GM12878 (cell line): ENCODE measurements at regions not wholly inside any gene's neighbourhood (a gene's known extent, or its start where the extent isn't known, plus 50 kb on each side); places are given as distances from the start of the nearest gene placed in this dataset.

Experiments
- ATAC-seq: fragments of 200-7000 bp; cut with Tn5 transposase; 3 replicates; pipeline ENCODE4 v1.9.1; 2020; ENCODE audit warnings: mild to moderate bottlenecking, moderate library complexity
- BruUV-seq: library from RNA; stranded (reverse); fragments of 400-500 nt; replicated peaks from 2 replicates; lab custom pipeline; 2021; lab: Mats Ljungman, UMichigan
- CTCF ChIA-PET: fragments of 300-600 bp; sonication (Branson Sonifier 250); formaldehyde crosslinking; extraction: SDS; loops from one replicate; lab custom pipeline; 2021; ENCODE audit warnings: inconsistent platforms; lab: Yijun Ruan, JAX
- POLR2A ChIA-PET: fragments of 350-600 bp; formaldehyde crosslinking; extraction: SDS; loops from one replicate; lab custom pipeline; 2021; ENCODE audit warnings: inconsistent platforms; lab: Charles Lee
- RAD21 ChIA-PET: fragments of 300-600 bp; sonication (Branson Sonifier 250); formaldehyde crosslinking; loops from one replicate; lab custom pipeline; 2023; ENCODE audit warnings: antibody characterized with exemption; ENCODE audit not compliant: unreplicated experiment; lab: Charles Lee
- SMC1A ChIA-PET: fragments of 300-600 bp; sonication (Branson Sonifier 250); formaldehyde crosslinking; loops from one replicate; lab custom pipeline; 2023; ENCODE audit not compliant: unreplicated experiment, uncharacterized antibody; lab: Charles Lee
- DNase-seq: peaks from one replicate; pipeline ENCODE4 v3.0.0-alpha.2; 2011; ENCODE audit warnings: low read depth, low spot score
- FAIRE-seq: peaks from 3 replicates; lab custom pipeline; 2011; peaks lifted over from hg19 to GRCh38; lab: Jason Lieb, UNC
- H2AFZ ChIP-seq: 2 replicates; pipeline ENCODE4 v1.6.0; 2011; ENCODE audit warnings: low read depth, low read length, control low read depth; ENCODE audit not compliant: control insufficient read depth
- H3K27ac ChIP-seq: 2 replicates; pipeline ENCODE4 v1.5.1; 2011; ENCODE audit warnings: control low read depth; ENCODE audit not compliant: control insufficient read depth, insufficient read depth
- H3K27me3 ChIP-seq, 2 experiments: replicated peaks in 1 of 2; 2 replicates each; pipeline versions ENCODE4 v1.6.0 to v1.6.1; 2011; ENCODE audit warnings: low read length in 1 of 2; ENCODE audit not compliant: control insufficient read depth in 2 of 2, insufficient read depth in 2 of 2
- H3K36me3 ChIP-seq, 2 experiments: 2 replicates each; pipeline ENCODE4 v1.5.1; 2011; ENCODE audit warnings: low read length in 1 of 2; ENCODE audit not compliant: control insufficient read depth in 2 of 2, insufficient read depth in 2 of 2
- H3K4me1 ChIP-seq: 2 replicates; pipeline ENCODE4 v1.6.1; 2011; ENCODE audit warnings: mild to moderate bottlenecking, low read length, moderate library complexity, mixed read lengths; ENCODE audit not compliant: control insufficient read depth, insufficient read depth
- H3K4me2 ChIP-seq: 2 replicates; pipeline ENCODE4 v1.6.0; 2011; ENCODE audit warnings: control low read depth; ENCODE audit not compliant: control insufficient read depth, insufficient read depth
- H3K4me3 ChIP-seq: fragments of 200-600 bp; sonication (generic); 2 replicates; pipeline ENCODE4 v1.5.1; 2016
- H3K79me2 ChIP-seq: 2 replicates; pipeline ENCODE4 v1.6.0; 2011; ENCODE audit warnings: low read length; ENCODE audit not compliant: control insufficient read depth, insufficient read depth
- H3K9ac ChIP-seq: 2 replicates; pipeline ENCODE4 v1.8.0; 2011; ENCODE audit warnings: low read length, control low read depth, mixed read lengths; ENCODE audit not compliant: control insufficient read depth, insufficient read depth
- H3K9me3 ChIP-seq: replicated peaks from 3 replicates; pipeline ENCODE4 v1.5.1; 2011; ENCODE audit warnings: mild to moderate bottlenecking, low read length; ENCODE audit not compliant: control insufficient read depth, insufficient read depth
- H4K20me1 ChIP-seq: 2 replicates; pipeline ENCODE4 v1.6.0; 2011; ENCODE audit not compliant: control insufficient read depth, insufficient read depth
- ESRRA ChIP-seq: IDR thresholded peaks from 2 replicates; pipeline ENCODE4 v1.6.1; 2012; ENCODE audit warnings: mild to moderate bottlenecking, low read length, improper control_type of control experiment
- IRF5 ChIP-seq: fragments of 450-650 bp; IDR thresholded peaks from 2 replicates; pipeline ENCODE4 v1.6.1; 2017; ENCODE audit warnings: borderline replicate concordance
- PML ChIP-seq: IDR thresholded peaks from 2 replicates; pipeline ENCODE4 v1.6.1; 2012; ENCODE audit warnings: low read length, inconsistent platforms
- RAD21 ChIP-seq: IDR thresholded peaks from 2 replicates; pipeline ENCODE4 v1.6.1; 2011; ENCODE audit warnings: mild to moderate bottlenecking, low read depth, low read length, moderate library complexity; ENCODE audit not compliant: insufficient read depth
- TCF3 ChIP-seq: IDR thresholded peaks from 2 replicates; pipeline ENCODE4 v1.6.1; 2012; ENCODE audit warnings: low read depth, mild to moderate bottlenecking, low read length, borderline replicate concordance; ENCODE audit not compliant: insufficient read depth
- WGBS: methylation state at CpG from one replicate; pipeline ENCODE4 v1.1.6; 2016; ENCODE audit warnings: low lambda C conversion rate; ENCODE audit not compliant: insufficient replicate concordance, insufficient coverage; ENCODE audit errors: missing lambda C conversion rate; 5-methylcytosine and 5-hydroxymethylcytosine counted together
- in situ Hi-C: fragments of 300-500 bp; cut with MboI; formaldehyde crosslinking; loops from 9 replicates; pipeline ENCODE4 v1.14.3; 2018; ENCODE audit warnings: mixed read lengths
- intact Hi-C: fragments of 100-400 bp; cut with micrococcal nuclease; formaldehyde crosslinking; loops from one replicate; pipeline ENCODE4 v1.14.2; 2022; ENCODE audit not compliant: unreplicated experiment
- TF ChIP-seq, protein P1 (sequence below): fragments of 450-650 bp; IDR thresholded peaks from 2 replicates; pipeline ENCODE4 v1.6.1; 2018; ENCODE audit warnings: mild to moderate bottlenecking, low read depth, moderate library complexity; ENCODE audit not compliant: partially characterized antibody

DNA sequence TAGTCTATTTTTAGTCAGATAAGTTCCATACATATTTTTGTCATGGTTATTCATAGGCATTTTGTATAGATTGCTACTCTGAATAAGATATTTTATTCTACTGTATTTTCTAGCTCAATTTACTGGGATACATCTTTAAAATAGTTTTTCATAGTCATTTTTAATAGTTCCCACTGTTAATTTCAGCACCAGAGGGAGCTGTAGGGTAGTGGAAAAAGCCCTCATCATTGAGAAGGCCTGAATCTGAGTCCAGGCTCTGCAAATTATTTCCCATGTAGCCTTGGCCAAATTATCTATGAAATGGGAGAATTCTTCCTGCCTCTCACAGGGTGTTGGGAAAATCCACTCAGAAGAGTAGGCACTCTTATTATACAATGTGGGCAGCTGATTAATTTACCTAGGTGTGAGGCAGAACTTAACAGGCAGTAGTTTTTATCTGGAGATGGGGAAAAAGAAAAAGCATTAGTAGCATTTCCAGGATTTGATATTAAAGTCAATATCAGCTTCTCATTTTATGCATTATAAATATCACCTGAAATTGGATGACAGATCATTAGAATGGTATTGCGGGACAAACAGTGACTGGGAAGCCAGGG lies 102.9 kb upstream of the PAQR3 start (continued):
- TF ChIP-seq, protein P1, sequence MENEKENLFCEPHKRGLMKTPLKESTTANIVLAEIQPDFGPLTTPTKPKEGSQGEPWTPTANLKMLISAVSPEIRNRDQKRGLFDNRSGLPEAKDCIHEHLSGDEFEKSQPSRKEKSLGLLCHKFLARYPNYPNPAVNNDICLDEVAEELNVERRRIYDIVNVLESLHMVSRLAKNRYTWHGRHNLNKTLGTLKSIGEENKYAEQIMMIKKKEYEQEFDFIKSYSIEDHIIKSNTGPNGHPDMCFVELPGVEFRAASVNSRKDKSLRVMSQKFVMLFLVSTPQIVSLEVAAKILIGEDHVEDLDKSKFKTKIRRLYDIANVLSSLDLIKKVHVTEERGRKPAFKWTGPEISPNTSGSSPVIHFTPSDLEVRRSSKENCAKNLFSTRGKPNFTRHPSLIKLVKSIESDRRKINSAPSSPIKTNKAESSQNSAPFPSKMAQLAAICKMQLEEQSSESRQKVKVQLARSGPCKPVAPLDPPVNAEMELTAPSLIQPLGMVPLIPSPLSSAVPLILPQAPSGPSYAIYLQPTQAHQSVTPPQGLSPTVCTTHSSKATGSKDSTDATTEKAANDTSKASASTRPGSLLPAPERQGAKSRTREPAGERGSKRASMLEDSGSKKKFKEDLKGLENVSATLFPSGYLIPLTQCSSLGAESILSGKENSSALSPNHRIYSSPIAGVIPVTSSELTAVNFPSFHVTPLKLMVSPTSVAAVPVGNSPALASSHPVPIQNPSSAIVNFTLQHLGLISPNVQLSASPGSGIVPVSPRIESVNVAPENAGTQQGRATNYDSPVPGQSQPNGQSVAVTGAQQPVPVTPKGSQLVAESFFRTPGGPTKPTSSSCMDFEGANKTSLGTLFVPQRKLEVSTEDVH: no peak
- no peak for TF ChIP-seq IRF5
- TF ChIP-seq PML: no peak
- peak; percentile 84 for TF ChIP-seq RAD21
- TF ChIP-seq ESRRA: no peak
- TF ChIP-seq, all 136 proteins: peak for 3

GRCh38 chr4:79034544-79034943 lies 95.3 kb upstream of the PAQR3 start:
- DNase-seq (no peak), FAIRE-seq (no peak), ATAC-seq (no peak)
- H3K4me3 ChIP-seq: no peak overlapping the region
- CTCF ChIA-PET: interaction anchor here (0.8 kb wide), 1 partner anchor 120 kb away, joined by 3 read pairs; no protein-coding TSS in a partner anchor
- H4K20me1 ChIP-seq: no peaks in the 10 kb centered on the region
- no peak overlapping the region for H3K27ac ChIP-seq
- SMC1A ChIA-PET: interaction anchor here (1.0 to 2.4 kb wide), 3 partner anchors 9 to 541 kb away, joined by 3 to 9 read pairs (median 5); no protein-coding TSS in a partner anchor
- no peaks in the 10 kb centered on the region for H3K36me3 ChIP-seq
- in situ Hi-C loops (no loop called here), intact Hi-C loops (no loop called here)
- no peaks in the 10 kb centered on the region for H3K9me3 ChIP-seq
- no peak for TF ChIP-seq TCF3
- TF ChIP-seq, protein P1: no peak
- H3K4me1 ChIP-seq: no peaks in the 10 kb centered on the region
- H3K79me2 ChIP-seq: no peaks in the 10 kb centered on the region
- no peak overlapping the region for H2AFZ ChIP-seq
- BruUV-seq: no TSS peak
- RAD21 ChIA-PET: no interaction called here
- no peak overlapping the region for H3K9ac ChIP-seq
- H3K4me2 ChIP-seq: no peak overlapping the region
- WGBS: 50% methylated on average over 2 of the region's 2 CpGs
- POLR2A ChIA-PET: no interaction called here
- no peaks in the 10 kb centered on the region for H3K27me3 ChIP-seq
